MM.1S (cell line): ENCODE measurements at regions not wholly inside any gene's neighbourhood (a gene's known extent, or its start where the extent isn't known, plus 50 kb on each side); places are given as distances from the start of the nearest gene placed in this dataset.

Experiments
- DNase-seq: peaks from one replicate; pipeline ENCODE4 v3.0.0-alpha.2; 2015
- H2AFZ ChIP-seq: fragments of 300-600 bp; sonication (generic); 2 replicates; pipeline ENCODE4 v1.6.0; 2016; ENCODE audit warnings: antibody characterized with exemption, low read length
- H3F3A ChIP-seq: fragments of 300-600 bp; sonication (generic); 2 replicates; pipeline ENCODE4 v1.6.1; 2016; ENCODE audit warnings: mild to moderate bottlenecking, antibody characterized with exemption, low read length, moderate library complexity, mixed read lengths; ENCODE audit not compliant: insufficient read depth
- H3K27ac ChIP-seq: fragments of 300-600 bp; sonication (generic); 2 replicates; pipeline ENCODE4 v1.5.1; 2016; ENCODE audit warnings: mild to moderate bottlenecking, low read length
- H3K27me3 ChIP-seq: fragments of 300-600 bp; sonication (generic); replicated peaks from 2 replicates; pipeline ENCODE4 v1.6.0; 2016; ENCODE audit warnings: low read length; ENCODE audit not compliant: insufficient read depth
- H3K36me3 ChIP-seq: fragments of 300-600 bp; sonication (generic); replicated peaks from 2 replicates; pipeline ENCODE4 v1.6.1; 2016; ENCODE audit warnings: mild to moderate bottlenecking, low read length, mixed read lengths; ENCODE audit not compliant: insufficient read depth
- H3K4me1 ChIP-seq: fragments of 300-600 bp; sonication (generic); 2 replicates; pipeline ENCODE4 v1.6.1; 2016; ENCODE audit warnings: low read length, mixed read lengths
- H3K4me2 ChIP-seq: fragments of 300-600 bp; sonication (generic); 2 replicates; pipeline ENCODE4 v1.6.0; 2016; ENCODE audit warnings: low read depth, low read length
- H3K4me3 ChIP-seq: fragments of 300-600 bp; sonication (generic); 2 replicates; pipeline ENCODE4 v1.5.1; 2016; ENCODE audit warnings: low read length, mixed read lengths
- H3K79me2 ChIP-seq: fragments of 300-600 bp; sonication (generic); 2 replicates; pipeline ENCODE4 v1.6.1; 2016; ENCODE audit warnings: mixed run types, low read length, mixed read lengths
- H3K9ac ChIP-seq: fragments of 300-600 bp; sonication (generic); 2 replicates; pipeline ENCODE4 v1.6.1; 2016; ENCODE audit warnings: low read length, mixed read lengths
- H3K9me2 ChIP-seq: fragments of 300-600 bp; sonication (generic); replicated peaks from 2 replicates; pipeline ENCODE4 v1.6.1; 2016; ENCODE audit warnings: mild to moderate bottlenecking, low read length, mixed read lengths; ENCODE audit not compliant: insufficient read depth
- H3K9me3 ChIP-seq: fragments of 300-600 bp; sonication (generic); replicated peaks from 2 replicates; pipeline ENCODE4 v1.6.1; 2016; ENCODE audit warnings: mild to moderate bottlenecking, low read length, mixed read lengths; ENCODE audit not compliant: insufficient read depth
- H4K20me1 ChIP-seq: fragments of 300-600 bp; sonication (generic); 2 replicates; pipeline ENCODE4 v1.6.1; 2016; ENCODE audit warnings: mild to moderate bottlenecking, low read length, moderate library complexity, mixed read lengths; ENCODE audit not compliant: insufficient read depth
- EZH2 ChIP-seq: fragments of 300-600 bp; sonication (generic); optimal IDR thresholded peaks from 2 replicates; pipeline ENCODE3; 2017; ENCODE audit warnings: low read depth, mild to moderate bottlenecking, antibody characterized with exemption, low read length, mixed read lengths
- EZH2phosphoT487 ChIP-seq: fragments of 300-600 bp; sonication (generic); IDR thresholded peaks from 2 replicates; pipeline ENCODE4 v1.6.1; 2018; ENCODE audit warnings: antibody characterized with exemption, low read length
- TF ChIP-seq, protein P1 (sequence below): fragments of 300-600 bp; sonication (generic); IDR thresholded peaks from 2 replicates; pipeline ENCODE4 v1.5.1; 2016; ENCODE audit warnings: antibody characterized with exemption, low read length, mixed read lengths

DNA sequence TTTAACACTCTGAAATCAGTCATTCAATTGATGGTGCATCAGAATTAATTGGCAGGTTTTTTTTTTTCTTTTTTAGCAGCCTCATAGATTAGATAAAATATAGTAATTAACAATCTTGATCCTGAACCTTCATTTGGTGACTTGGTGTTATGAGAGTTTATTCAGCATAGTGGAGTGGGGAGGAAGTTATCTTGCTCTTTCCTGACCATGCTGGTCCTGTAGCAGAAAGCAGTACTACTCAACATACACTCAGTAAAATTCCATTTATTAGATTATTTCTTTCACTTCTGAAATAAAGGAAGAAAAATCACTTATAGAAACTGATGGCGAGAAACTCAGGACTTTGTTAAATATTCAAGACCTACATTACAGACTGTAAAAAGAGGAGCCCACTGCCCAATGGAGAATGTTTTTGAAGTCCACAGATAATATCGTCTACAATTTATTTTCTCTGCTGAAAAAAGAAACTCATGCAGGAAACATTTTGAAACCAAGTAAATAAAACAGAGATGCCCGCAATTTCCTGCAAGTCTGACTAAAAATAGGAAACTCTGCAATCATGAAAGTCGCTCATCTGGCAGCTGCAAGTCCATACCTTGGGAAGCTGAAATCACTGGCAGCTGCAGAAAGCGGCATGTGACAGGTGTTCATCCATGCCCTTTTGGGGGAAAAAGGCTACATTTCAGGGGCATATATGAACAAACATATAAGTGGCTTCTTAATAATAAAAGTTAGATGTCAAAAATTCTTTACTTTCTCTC, 233.2 kb upstream of the RFX3 start:
- Histone ChIP-seq H3K27ac (peak overlapping the region; percentile 84), H3K36me3 (0 out of 2 replicates have a peak, but pooled peaks cover 3% of the 10 kb centered on the region), H3K9me3 (no peaks in the 10 kb centered on the region), H3F3A (peaks cover 17% of the 10 kb centered on the region), H3K4me1 (peaks cover 44% of the 10 kb centered on the region), H3K9ac (peak overlapping the region; percentile 12; the same call in 1 of the 2 replicates), H3K4me2 (peak overlapping the region; percentile 77), H4K20me1 (no peaks in the 10 kb centered on the region), H2AFZ (0 out of 2 replicates have a peak overlapping the region, but pooled peaks have one; percentile 4), H3K79me2 (no peaks in the 10 kb centered on the region), H3K4me3 (peak overlapping the region; percentile 21), H3K27me3 (no peaks in the 10 kb centered on the region), H3K9me2 (no peaks in the 10 kb centered on the region)
- no peak for TF ChIP-seq EZH2
- no peak for TF ChIP-seq EZH2phosphoT487
- TF ChIP-seq, protein P1, sequence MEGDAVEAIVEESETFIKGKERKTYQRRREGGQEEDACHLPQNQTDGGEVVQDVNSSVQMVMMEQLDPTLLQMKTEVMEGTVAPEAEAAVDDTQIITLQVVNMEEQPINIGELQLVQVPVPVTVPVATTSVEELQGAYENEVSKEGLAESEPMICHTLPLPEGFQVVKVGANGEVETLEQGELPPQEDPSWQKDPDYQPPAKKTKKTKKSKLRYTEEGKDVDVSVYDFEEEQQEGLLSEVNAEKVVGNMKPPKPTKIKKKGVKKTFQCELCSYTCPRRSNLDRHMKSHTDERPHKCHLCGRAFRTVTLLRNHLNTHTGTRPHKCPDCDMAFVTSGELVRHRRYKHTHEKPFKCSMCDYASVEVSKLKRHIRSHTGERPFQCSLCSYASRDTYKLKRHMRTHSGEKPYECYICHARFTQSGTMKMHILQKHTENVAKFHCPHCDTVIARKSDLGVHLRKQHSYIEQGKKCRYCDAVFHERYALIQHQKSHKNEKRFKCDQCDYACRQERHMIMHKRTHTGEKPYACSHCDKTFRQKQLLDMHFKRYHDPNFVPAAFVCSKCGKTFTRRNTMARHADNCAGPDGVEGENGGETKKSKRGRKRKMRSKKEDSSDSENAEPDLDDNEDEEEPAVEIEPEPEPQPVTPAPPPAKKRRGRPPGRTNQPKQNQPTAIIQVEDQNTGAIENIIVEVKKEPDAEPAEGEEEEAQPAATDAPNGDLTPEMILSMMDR = no peak
- peak; percentile 85 for DNase-seq

DNA sequence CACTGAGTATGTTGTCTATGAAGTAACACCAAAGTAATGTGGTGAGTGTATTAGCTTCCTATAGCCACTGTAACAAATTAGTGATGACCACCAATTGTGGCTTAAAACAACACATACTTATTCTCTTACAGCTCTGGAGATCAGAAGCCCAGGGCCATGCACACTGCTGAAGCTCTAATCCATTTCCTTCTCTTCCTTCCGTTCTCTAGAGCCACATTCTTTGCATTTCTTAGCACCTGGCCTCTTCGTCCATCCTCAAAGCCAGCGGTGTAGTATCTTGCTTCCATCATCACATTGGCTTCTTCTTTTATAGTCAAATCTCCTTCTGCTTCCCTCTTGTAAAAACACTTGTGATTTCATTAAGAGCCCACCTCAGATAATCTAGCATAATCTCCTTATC, 230.3 kb upstream of the RFX3 start:
- Histone ChIP-seq H2AFZ (no peak overlapping the region), H3K9ac (no peak overlapping the region), H3K79me2 (no peaks in the 10 kb centered on the region), H3K27me3 (no peaks in the 10 kb centered on the region), H3K4me1 (peaks cover 59% of the 10 kb centered on the region), H3K9me2 (no peaks in the 10 kb centered on the region), H3K4me2 (no peak overlapping the region), H3K9me3 (no peaks in the 10 kb centered on the region), H3F3A (peaks cover 19% of the 10 kb centered on the region), H4K20me1 (no peaks in the 10 kb centered on the region), H3K27ac (no peak overlapping the region), H3K36me3 (0 out of 2 replicates have a peak, but pooled peaks cover 3% of the 10 kb centered on the region), H3K4me3 (no peak overlapping the region)
- no peak for DNase-seq
- TF ChIP-seq EZH2 = no peak
- TF ChIP-seq, protein P1 = no peak
- no peak for TF ChIP-seq EZH2phosphoT487

DNA sequence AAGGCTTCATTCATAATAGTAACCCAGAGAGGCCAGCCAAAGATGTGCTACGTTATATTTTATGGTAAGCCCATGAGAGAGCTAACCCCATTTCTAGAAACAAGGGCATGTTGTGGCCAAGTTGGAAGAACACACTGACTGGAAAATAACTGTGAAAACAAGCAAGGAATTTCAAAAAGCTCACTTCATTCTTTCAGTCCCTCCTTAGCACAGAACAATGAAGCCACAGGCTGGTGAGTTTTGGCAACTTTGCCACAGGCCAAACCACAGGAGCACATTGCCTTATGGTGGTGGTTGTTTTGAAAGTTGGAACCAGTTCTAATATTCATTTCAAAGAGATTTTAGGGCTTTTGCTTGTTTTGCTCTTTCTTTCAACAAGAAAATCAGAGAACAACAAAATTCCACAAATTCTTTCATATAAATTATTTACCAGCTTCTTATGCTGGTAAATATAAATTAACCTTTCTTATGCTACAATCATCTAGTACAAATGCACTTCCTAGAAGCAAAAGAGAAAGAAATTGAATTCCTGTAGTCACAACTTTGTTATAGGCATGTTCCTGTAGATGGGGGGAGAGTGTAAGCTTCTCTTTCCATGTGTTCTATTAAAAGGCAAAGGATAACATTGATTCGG, 225.4 kb upstream of the RFX3 start:
- H3K9me3 ChIP-seq = no peaks in the 10 kb centered on the region

More for the DNA sequence above, 225.4 kb upstream of the RFX3 start:
- Histone ChIP-seq H3K4me1 (peaks cover 35% of the 10 kb centered on the region), H3K27me3 (no peaks in the 10 kb centered on the region), H3K27ac (peak overlapping the region; percentile 29; the same call in 1 of the 2 replicates), H3K9me2 (no peaks in the 10 kb centered on the region), H3K9ac (no peak overlapping the region), H3K4me2 (peak overlapping the region; percentile 19; the same call in 1 of the 2 replicates), H3F3A (peaks cover 6% of the 10 kb centered on the region; the same call in 1 of the 2 replicates), H4K20me1 (no peaks in the 10 kb centered on the region), H3K4me3 (no peak overlapping the region), H2AFZ (0 out of 2 replicates have a peak overlapping the region, but pooled peaks have one; percentile 13), H3K79me2 (no peaks in the 10 kb centered on the region), H3K36me3 (no peaks in the 10 kb centered on the region)
- DNase-seq = peak; percentile 54
- no peak for TF ChIP-seq EZH2phosphoT487
- TF ChIP-seq, protein P1 = no peak; the same call in 1 of the 2 replicates
- no peak for TF ChIP-seq EZH2
